ENCODE measurements at regions not wholly inside any gene's neighbourhood (a gene's known extent, or its start where the extent isn't known, plus 50 kb on each side); places are given as distances from the start of the nearest gene placed in this dataset.
"Not testable (repeated sequence)": the region's sequence is repeated elsewhere in the genome, so short reads cannot be mapped to it uniquely, and the experiment has no call there.

DNA sequence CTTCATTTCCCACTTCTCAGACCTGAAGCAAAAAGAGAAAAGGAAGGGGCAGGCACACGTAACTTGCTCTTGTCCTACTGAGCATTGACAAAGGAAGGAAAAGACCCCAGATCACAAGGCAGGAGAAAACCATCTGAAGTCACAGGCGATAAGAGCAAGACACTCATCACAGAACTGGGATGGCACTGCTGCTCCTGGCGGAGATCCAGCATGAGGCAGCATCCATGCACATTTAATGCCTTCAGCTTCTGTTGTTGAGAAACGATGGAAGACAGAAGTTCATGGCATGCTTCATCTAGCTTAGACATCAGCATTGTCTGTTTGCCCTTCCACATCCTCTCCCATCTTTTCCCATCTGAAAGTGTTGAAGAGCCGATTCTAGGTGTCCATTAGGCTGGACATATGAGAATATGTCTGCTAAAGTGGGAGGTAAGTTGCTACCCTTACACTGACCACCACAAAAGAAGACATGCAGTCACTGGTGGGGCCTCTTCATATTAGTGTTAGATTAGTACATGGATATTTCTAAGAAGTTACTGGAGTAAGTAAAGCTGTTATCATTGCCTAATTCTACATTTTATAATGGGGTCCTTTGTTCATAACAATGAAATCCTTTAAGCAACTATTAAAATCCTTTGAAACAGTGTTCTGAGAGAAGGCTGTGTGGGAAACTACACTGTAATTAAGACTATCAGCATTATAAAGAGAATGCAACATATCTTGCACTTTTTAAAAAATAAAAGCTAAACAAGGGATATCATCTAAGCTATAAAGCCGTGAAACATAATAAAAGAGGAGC lies 618.5 kb downstream of the C6orf118 start:
- no peak for DNase-seq

DNA sequence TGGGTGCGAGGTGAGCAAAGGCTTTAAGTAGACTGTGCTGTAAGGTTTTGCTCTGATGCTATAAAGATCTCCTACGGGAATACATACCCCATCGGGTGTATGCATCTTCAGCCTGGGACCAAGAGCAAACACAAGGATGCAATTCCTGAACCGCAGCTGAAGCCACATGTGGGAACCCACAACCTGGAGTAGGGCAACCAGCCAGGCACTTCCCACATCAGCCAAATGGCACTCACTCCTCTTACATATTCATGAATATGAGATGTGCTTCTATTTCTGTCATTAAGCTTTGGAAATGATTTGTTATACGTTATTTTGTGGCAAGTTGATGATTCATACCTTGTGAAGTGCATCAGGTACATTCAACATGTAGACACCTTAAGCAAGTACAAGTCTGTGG lies 619.2 kb downstream of the C6orf118 start:
- DNase-seq: no peak

DNA sequence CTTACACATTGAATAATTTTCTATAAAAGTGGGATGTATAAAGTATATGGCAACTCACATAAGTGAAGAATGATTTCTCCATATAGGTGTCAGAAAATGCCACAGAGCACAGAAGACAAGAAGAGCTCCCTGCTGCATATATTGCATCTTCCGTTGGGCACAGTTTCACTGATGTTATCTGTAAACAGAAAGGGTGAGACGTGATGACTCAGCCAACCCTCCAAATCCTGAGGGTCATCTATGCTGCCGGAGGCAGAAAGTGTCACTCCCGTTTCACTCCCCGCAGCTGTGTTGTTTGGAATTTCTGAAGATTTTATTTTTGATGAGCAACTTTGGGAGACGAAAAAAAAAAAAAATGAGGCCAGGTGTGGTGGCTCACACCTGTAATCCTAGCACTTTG lies 644.1 kb downstream of the C6orf118 start:
- no peak for DNase-seq

DNA sequence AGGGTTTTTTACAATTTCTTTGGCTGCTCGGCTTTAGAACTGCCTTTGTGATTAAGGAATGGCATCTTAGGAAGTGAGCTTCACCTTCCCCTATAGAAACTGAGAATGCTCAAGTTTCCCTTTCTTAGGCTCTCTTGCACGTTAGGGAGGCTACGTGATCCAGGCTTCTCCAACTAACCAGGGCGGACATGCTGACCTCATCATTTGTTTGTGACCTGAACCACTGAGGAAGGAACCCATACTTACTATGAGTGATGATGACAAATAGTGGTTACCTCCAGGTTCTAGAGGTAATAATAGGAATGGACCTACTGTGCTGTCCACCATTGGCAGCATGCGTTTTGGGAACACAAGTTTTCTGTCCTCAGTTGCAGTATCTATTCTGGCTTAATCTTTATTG lies 645.8 kb downstream of the C6orf118 start:
- no peak for DNase-seq

DNA sequence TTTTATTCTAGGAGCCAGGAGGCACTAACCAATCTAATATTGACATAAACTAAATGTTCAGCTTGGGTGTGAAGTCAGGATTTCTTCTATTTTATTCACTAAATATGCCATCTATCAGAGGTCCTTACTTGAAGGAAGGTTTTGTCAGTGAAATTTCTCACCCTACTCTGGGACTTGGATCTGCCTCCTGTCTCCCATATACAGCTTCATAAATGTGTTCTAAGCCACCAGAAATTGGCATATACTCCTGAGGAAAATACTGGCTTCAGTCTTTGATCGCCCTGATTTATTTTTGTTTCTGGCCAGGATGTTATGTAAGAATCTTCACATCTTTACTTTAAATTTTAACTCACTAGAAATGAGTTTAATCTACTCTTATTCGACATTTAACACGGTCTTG lies 647.7 kb downstream of the C6orf118 start:
- DNase-seq: no peak

GRCh38 chr6:164660781-164661180 lies 648.6 kb downstream of the C6orf118 start:
- DNase-seq: no peak

DNA sequence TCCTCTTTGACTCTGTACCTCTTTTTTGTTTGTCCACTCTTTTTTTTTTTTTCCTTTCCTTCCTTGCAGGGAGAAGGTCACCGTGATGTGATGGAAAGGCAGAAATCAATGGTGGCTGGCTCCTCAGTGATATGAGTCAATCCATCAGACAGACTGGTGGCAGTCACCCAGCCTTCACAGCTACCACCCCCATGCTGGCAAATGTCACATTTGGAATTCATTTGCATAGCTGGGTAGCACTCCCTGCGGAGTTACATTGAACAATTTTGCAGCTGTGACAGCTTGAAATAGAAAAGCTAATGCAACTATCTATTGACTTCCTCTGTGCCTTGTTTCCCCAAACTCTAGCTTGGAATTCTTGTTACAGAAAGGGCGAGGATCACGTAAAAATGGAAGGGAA lies 668.4 kb downstream of the C6orf118 start:
- DNase-seq: no peak

- DNase-seq: peak in 1 of 5 experiments; percentile 11
Measured at GRCh38 chr6:164628302-164628931, 681.0 kb downstream of the C6orf118 start.

DNA sequence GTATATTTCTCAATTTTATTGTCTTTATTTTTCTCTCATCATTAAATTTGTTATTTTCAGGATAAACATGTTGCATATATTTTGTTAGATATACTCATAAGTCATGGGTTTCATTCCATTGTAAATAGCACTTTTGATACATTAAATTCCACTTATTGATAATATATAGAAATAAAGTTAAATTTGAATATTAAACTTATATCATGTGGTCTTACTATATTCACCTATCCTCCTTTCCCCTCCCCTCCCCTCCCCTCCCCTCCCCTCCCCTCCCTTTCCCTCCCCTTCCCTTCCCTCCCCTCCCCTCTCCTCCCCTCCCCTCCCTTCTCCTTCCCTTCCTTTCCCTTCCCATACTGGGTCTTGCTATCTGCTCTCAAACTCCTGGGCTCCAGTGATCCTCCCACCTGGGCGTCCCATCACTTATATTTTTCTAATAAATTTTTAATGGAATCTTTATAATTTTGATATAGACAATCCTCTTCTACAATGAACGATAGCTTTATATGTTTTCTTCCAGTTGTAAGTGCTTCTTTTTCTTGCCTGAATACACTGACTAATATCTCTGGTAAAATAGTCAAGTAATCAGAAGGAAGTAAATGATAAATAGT lies 692.4 kb downstream of the C6orf118 start:
- no peak for DNase-seq

DNA sequence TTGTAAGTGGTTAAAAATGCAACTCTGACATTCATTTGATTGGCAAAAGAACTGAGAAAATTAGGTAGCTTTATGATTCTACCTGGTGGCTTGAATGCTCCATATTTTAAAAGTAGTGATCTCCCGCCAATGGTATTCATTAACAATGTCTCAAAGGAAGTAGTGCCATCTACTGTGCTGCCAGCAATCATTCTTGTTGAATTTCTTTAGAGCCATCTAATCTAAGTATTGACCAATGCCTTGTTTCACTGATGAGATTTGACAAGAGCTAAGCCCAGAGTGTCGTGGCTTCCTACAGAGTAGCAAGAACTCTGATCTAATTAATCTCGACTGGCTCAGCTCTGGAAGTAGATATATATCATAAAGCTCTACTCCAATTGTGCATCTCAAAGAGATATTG lies 696.7 kb downstream of the C6orf118 start:
- DNase-seq: no peak

- not testable (repeated sequence) for DNase-seq
Measured at GRCh38 chr6:164610859-164611258, 698.5 kb downstream of the C6orf118 start.

DNA sequence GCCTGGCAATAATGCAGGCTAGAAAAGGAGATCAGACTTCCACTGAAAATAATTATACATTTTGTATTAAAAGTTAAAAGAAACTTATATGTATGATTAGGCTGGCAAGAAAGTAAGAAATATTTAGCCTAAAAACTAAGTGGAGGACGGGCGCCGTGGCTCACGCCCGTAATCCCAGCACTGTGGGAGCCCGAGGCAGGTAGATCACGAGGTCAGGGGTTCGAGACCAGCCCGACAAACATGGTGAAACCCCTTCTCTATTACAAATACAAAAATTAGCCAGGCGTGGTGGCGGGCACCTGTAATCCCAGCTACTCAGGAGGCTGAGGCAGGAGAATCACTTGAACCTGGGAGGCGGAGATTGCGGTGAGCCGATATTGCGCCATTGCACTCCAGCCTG lies 707.0 kb downstream of the C6orf118 start:
- DNase-seq: not testable (repeated sequence)

- DNase-seq: no peak
Measured at GRCh38 chr6:164581563-164581962, 727.8 kb downstream of the C6orf118 start.

DNA sequence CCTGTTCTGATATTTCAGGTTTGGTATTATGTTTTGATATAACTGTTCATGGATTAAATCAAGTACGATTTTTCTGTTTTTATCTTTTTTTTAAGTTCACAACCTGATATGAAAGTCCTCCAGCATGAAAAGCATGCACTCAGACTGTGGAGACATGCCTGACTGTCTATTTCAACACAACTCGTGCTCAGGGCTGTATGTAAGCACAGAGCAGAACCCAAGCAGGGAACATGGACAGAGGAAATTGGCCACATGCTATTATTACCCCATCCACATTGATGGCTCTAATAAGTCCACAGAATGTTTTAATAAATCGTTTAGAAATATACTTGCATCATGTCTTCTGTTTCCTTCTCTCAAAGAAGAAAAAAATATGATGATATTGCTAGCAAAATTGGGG lies 730.4 kb downstream of the C6orf118 start:
- DNase-seq: no peak

DNA sequence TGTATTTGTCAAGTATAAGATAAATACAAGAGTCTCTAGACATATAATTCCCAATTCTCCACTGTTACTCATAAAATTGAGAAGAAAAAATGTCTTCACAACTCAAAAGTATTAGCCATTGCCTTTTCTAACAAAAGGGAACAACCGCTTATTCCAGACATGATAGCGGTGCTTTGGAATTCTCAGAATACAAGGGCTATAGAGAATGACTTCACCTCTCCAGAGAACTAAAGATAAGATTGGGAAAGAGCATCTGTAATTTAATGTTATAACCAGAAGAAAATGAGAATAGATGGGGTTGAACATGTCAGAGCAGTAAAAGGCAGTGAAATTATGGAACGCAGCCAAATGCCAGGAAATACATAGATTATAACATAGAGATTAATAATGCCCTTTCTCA lies 730.8 kb downstream of the C6orf118 start:
- DNase-seq: no peak

GRCh38 chr6:164570801-164571200 lies 738.6 kb downstream of the C6orf118 start:
- DNase-seq: no peak

DNA sequence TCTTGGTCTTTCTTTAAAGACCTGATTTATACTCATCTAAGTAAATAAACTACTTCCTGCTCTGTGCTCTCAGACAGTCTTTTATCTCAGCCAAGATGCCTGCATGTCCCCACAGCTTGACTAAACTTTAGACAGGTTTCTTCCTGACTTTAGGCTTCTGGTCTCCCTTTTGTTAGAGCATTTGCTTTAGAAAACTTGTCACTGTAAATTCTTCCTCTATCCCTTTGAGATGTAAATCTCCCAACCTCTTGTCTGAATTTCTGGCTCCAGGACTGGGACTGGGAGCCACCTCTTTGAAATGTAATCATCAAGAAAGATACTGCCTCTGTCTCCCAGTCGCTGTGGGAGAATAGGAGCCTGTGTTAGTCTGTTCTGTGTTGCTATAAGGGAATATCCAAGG lies 739.9 kb downstream of the C6orf118 start:
- no peak for DNase-seq

GRCh38 chr6:164563924-164564323 lies 745.5 kb downstream of the C6orf118 start:
- no peak for DNase-seq

- no peak for DNase-seq
Measured at GRCh38 chr6:164561656-164562055, 747.7 kb downstream of the C6orf118 start.

DNA sequence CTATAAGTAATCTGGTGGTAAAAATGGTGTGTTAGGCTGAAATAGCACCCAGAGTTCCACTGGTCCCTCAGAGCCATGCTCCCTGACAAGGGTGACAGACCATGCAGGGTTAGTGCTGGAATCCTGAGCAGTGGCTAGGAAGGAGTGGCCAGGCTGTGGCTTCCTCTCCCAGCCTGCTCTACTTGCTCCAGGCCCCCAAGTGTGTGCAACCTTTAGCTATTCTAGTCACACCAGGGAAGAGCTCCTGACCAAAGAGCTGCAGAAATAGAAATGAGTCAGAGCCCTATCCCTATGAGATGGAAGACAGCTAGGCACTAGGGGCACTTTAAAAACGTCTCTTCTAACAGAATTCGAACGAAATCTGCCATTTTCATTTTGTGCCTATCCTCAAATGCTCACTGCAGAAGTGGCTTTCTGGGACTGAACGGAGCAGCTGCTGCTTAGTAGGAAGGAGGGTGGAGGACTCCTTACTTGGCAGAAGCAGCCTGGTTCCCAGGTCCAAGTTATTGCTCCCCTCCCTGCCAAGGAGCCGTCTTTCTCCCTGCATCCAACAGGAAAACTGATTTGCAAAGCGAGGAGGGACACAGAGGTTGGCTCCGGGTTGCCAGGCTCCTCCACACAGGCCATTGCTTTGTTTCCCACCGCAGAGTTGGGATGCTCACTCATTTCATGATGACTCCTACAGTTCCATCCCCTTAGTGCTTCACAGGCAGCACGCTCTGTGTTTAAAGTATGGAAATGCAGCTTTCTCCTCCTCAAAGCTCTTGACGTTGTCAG lies 754.5 kb downstream of the C6orf118 start:
- no peak for DNase-seq

DNA sequence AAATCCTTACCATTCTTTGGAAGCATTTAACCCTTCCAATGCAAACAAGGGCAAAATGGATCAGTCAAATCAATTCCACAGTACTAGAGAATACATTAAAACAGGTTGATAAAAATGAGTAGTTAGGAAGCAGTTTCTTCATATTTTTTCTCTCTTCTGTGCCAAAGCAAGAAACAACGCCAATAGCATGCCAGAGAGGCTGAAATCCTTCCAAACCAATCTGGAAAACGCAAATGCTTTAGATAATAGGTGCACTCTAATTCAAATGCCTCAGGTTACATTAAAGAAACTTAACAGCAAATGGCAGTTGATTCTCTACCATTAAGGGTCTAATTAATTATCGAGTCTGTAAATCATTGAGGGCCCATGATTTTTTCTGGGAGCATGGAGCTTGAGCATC lies 755.2 kb downstream of the C6orf118 start:
- no peak for DNase-seq

GRCh38 chr6:164551706-164552105 lies 757.7 kb downstream of the C6orf118 start:
- DNase-seq: no peak

GRCh38 chr6:164547076-164547475 lies 762.3 kb downstream of the C6orf118 start:
- no peak for DNase-seq
